Activated CD8-positive, alpha-beta memory T cell treated with anti-CD3 and anti-CD28 coated beads, Interleukin-2, amount 50 U/mL, for 24 hours (primary cell): ENCODE measurements at regions not wholly inside any gene's neighbourhood (a gene's known extent, or its start where the extent isn't known, plus 50 kb on each side); places are given as distances from the start of the nearest gene placed in this dataset.

Experiments
- DNase-seq: peaks from one replicate; pipeline ENCODE4 v3.0.0-alpha.2; 2020; ENCODE audit errors: extremely low read depth

GRCh38 chr7:25392588-25393338 lies 164.5 kb upstream of the NPVF start:
- DNase-seq, result no peak

GRCh38 chr7:25395976-25396375 lies 167.7 kb upstream of the NPVF start:
- no peak for DNase-seq

DNA sequence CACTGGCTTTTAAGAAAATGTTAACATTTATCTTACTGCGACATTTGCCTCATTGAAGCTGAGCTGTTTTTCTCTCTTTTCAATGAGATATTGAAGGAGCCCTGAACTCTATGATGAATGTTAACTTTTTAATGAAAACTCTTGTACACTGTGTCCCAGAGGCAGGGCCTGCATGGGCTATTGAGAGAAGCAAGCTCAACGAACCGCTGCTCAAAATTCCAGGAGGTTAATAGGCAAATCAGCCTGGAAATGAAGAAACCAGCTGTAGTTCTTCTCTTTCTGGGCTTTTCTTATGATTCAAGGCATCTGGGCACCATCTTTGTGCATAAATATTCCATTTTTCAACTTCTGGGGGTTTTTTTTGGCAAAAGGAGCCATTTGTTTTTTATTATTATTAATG lies 168.4 kb upstream of the NPVF start:
- DNase-seq, result no peak

GRCh38 chr7:25398418-25398817 lies 170.1 kb upstream of the NPVF start:
- no peak for DNase-seq

GRCh38 chr7:25399000-25399750 lies 170.9 kb upstream of the NPVF start:
- DNase-seq, result no peak

GRCh38 chr7:25402532-25402931 lies 174.2 kb upstream of the NPVF start:
- no peak for DNase-seq

DNA sequence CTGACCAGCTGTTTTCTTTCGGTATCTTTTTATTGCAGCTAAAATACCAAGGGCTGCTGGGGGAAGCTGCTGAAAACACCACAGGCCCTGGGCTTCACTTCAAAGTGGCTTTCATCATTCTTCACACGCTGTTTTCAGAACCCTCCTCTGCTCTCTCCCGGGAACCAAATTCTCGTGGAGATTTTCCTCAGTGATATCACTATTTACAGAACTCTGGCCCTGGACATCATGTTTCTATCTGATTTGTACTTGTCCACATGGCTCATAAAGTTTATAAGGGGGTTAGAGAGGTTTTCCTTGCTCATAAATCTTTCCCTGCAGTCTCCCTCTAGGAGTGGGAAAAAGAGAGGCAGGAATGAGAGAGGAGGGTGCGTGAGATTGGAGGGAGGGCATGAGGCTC lies 177.4 kb upstream of the NPVF start:
- DNase-seq, result no peak

GRCh38 chr7:25407053-25407452 lies 178.8 kb upstream of the NPVF start:
- no peak for DNase-seq

- DNase-seq, result no peak
These were observed 179.9 kb upstream of the NPVF start for GRCh38 chr7:25408012-25408687.

GRCh38 chr7:25408876-25409275 lies 180.6 kb upstream of the NPVF start:
- DNase-seq, result no peak

GRCh38 chr7:25409897-25410636 lies 181.8 kb upstream of the NPVF start:
- no peak for DNase-seq

- no peak for DNase-seq
These were observed 192.5 kb upstream of the NPVF start for GRCh38 chr7:25420771-25421170.

- no peak for DNase-seq
These were observed 195.8 kb upstream of the NPVF start for GRCh38 chr7:25424113-25424512.

DNA sequence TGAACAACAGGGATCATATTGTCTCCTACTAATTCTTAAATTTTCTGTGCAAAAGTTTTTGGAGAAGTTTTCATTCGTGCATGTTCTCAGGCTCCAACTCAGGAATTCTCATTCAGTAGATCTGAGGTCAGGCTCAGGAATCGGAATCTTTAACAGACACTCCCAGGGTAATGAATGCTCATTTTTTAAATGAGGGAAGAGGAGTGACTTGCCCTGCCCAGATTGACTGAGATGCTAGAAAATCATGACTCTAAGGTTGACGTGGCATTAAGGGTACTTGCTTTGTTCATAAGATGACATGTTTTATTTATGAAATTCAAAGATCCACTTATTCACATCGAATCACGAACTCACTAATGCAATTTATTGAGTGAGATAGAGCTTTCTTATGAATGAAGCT lies 196.6 kb upstream of the NPVF start:
- DNase-seq, result no peak

DNA sequence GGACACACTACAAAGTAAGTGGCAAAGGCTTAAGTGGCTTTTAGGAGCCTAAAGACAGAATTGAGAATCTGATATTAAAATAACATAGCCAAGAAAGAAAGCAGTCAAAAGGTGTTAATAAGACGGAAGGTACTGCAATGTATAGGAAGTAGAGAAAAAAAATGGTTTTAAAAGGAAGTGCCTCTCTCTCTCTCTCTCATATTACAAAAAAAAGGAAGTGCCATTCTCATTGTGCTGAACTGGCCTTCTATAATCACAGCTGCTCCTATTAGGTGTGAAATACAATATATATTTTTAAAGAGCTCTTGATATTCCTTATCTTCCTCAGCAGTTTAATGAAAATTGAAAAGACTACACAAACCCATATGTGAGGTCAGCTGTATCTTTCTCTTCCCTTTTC lies 199.4 kb upstream of the NPVF start:
- DNase-seq, result no peak

- no peak for DNase-seq
These were observed 201.4 kb upstream of the NPVF start for GRCh38 chr7:25429731-25430130.

GRCh38 chr7:25430200-25430931 lies 202.1 kb upstream of the NPVF start:
- DNase-seq, result no peak

DNA sequence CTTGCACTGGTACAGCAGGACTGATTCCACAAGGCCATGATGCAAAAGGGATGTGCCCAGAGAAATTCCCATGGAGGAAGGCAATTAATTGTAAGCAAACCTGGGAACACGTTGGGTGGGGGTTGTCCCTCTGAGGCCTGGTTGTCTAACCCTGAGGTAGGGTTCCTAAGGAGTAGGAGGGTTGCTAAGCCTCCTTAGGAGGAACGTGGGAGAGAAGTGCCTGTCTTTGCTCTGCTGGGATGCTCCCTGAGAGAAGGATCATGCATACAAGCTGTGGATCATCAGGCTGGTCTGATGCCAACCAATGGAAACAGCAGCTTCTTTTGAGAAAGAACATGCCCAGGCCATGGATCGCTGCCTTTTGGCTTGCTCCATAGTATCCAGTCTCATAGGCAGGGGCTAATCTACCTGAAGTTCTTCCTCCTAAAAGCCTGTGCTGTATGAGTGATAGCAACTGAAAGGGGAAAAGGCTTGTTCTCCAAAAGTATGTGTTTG lies 203.7 kb upstream of the NPVF start:
- no peak for DNase-seq

GRCh38 chr7:25432807-25433206 lies 204.5 kb upstream of the NPVF start:
- DNase-seq, result no peak

DNA sequence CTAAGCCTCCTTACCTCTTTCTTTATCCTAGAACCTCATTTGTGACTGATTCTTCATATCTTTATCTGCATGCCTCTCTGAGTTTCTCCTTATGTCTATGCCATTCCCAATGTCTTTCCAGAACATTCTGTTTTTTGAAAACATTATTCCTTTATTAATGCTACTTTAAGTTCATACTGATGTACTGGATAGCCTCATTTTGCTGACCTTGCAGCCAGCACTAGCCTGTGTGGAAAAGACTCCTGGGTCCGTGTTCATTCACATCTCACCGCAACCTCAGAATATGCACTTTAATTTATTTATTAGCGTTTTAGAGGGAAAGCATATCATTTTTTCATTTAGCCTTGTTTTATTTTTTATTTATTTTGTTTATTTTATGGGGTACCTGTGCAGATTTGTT lies 208.1 kb upstream of the NPVF start:
- DNase-seq, result no peak

DNA sequence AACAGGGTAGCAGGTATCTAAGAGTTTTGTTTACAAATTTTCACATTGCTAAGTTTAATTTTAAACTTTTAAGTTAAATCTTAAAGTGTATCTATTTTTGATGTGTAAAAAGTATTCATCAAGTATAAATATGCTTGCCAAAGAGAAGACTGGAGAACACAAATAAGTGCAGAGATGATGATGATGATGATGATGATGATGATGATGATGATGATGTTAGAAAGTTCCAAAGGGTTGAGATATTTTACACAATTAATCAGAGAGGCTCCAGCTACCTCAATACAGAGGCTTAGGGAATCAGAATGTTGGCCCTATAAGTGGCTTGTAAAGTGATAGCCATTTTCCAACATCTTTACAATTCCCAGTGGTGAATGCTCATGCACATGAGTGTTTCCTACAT lies 209.0 kb upstream of the NPVF start:
- no peak for DNase-seq
